Suprapubic skin (tissue), 4 donors: ENCODE measurements at regions not wholly inside any gene's neighbourhood (a gene's known extent, or its start where the extent isn't known, plus 50 kb on each side); places are given as distances from the start of the nearest gene placed in this dataset.

Experiments used
- DNase-seq, 2 donors: peaks; one replicate each; pipeline ENCODE4 v3.0.0-alpha.2; 2019; ENCODE audit warnings: low spot score in 2 of 2
- H3K27ac ChIP-seq: fragments of 200-600 bp; sonication (generic); one replicate; pipeline ENCODE4 v1.5.1; 2019
- H3K27me3 ChIP-seq: fragments of 200-600 bp; sonication (generic); one replicate; pipeline ENCODE4 v1.5.1; 2019
- H3K36me3 ChIP-seq: fragments of 200-600 bp; sonication (generic); one replicate; pipeline ENCODE4 v1.5.1; 2019
- H3K4me1 ChIP-seq: fragments of 200-600 bp; sonication (generic); one replicate; pipeline ENCODE4 v1.5.1; 2019
- H3K4me3 ChIP-seq: fragments of 200-600 bp; sonication (generic); one replicate; pipeline ENCODE4 v1.5.1; 2019; ENCODE audit warnings: mild to moderate bottlenecking
- H3K9me3 ChIP-seq: fragments of 200-600 bp; sonication (generic); one replicate; pipeline ENCODE4 v1.5.1; 2019
- CTCF ChIP-seq, 2 donors: fragments of 200-600 bp in 1 of 2; fragments of 450-650 bp in 1 of 2; sonication (generic) in 1 of 2; IDR thresholded peaks; one replicate each; pipeline ENCODE4 v1.5.1; 2016 to 2019; ENCODE audit warnings: antibody characterized with exemption in 2 of 2, mild to moderate bottlenecking in 1 of 2, moderate library complexity in 1 of 2
- EP300 ChIP-seq: sonication (generic); formaldehyde crosslinking; IDR thresholded peaks from one replicate; pipeline ENCODE4 v1.6.1; 2017; ENCODE audit warnings: antibody characterized with exemption
- POLR2A ChIP-seq, 2 donors: fragments of 450-650 bp; IDR thresholded peaks; one replicate each; pipeline ENCODE4 v1.6.1; 2017; ENCODE audit warnings: antibody characterized with exemption in 2 of 2, mild to moderate bottlenecking in 2 of 2, moderate library complexity in 2 of 2
- POLR2AphosphoS5 ChIP-seq, 3 donors: sonication (generic); formaldehyde crosslinking; IDR thresholded peaks; one replicate each; pipeline ENCODE4 v1.6.1; 2017; ENCODE audit warnings: antibody characterized with exemption in 3 of 3
- WGBS: methylation state at CpG from one replicate; pipeline ENCODE4 v1.1.5; 2018; 5-methylcytosine and 5-hydroxymethylcytosine counted together

GRCh38 chr13:69155136-69155535 lies 952.5 kb upstream of the ATXN8OS start:
- no peak for TF ChIP-seq CTCF (IDR thresholded peaks at IDR 0.05)
- TF ChIP-seq POLR2AphosphoS5 (IDR thresholded peaks at IDR 0.05) = no peak
- no peak for TF ChIP-seq EP300
- TF ChIP-seq POLR2A (IDR thresholded peaks at IDR 0.05) = no peak
- 64% methylated on average over 2 of the region's 2 CpGs for WGBS
- Histone ChIP-seq H3K4me3 (no peak overlapping the region), H3K4me1 (no peaks in the 10 kb centered on the region), H3K36me3 (no peaks in the 10 kb centered on the region), H3K9me3 (no peaks in the 10 kb centered on the region), H3K27me3 (no peaks in the 10 kb centered on the region), H3K27ac (no peak overlapping the region)
- DNase-seq = no peak

DNA sequence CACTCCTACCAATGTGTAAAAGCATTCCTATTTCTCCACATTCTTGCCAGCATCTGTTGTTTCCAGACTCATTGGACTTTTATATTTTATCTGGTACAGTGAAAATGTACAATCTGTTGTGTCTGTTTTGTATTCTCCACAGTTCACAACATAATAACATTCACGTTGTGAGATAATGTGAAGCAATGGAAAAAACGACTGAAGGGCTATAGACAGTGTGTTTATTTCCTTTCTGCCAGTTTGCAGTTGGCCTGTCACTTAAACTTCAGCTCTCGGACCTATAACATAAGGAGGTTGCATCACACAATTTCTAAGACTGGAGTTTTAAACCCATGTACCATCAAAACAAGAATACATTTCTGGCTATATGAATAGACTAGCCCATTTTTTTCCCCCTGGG lies 965.5 kb upstream of the ATXN8OS start:
- Histone ChIP-seq H3K4me3 (no peak overlapping the region), H3K9me3 (peaks cover 3% of the 10 kb centered on the region), H3K4me1 (no peaks in the 10 kb centered on the region), H3K27ac (no peak overlapping the region), H3K36me3 (no peaks in the 10 kb centered on the region), H3K27me3 (no peaks in the 10 kb centered on the region)
- TF ChIP-seq POLR2AphosphoS5 (IDR thresholded peaks at IDR 0.05) (no peak), CTCF (IDR thresholded peaks at IDR 0.05) (no peak), POLR2A (IDR thresholded peaks at IDR 0.05) (no peak), EP300 (no peak)
- no peak for DNase-seq
- 63% methylated on average over 3 of the region's 3 CpGs for WGBS

DNA sequence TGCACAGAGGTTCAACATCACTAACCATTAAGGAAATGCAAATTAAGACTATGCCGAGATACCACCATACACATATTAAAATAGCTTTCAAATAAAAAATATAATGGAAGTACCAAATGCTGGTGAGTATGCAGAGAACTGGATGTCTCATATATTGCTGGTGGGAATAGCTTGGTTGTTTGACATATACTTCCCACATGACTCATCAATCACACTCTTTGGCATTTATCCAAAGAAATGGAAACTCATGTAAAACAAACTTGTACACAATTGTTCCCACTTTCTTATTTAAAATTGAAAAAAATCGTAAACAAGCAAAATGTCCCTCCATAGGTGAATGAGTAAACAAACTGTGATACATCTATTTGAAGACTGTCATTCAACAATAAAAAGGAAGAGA lies 982.6 kb upstream of the ATXN8OS start:
- no peak for TF ChIP-seq EP300
- TF ChIP-seq POLR2AphosphoS5 (IDR thresholded peaks at IDR 0.05) = no peak
- no peak for TF ChIP-seq POLR2A (IDR thresholded peaks at IDR 0.05)
- no peak for TF ChIP-seq CTCF (IDR thresholded peaks at IDR 0.05)
- Histone ChIP-seq H3K4me1 (no peaks in the 10 kb centered on the region), H3K27ac (no peak overlapping the region), H3K4me3 (no peak overlapping the region), H3K9me3 (peaks cover 13% of the 10 kb centered on the region), H3K27me3 (no peaks in the 10 kb centered on the region), H3K36me3 (no peaks in the 10 kb centered on the region)
- DNase-seq = no peak
- 92% methylated on average over 2 of the region's 2 CpGs for WGBS

DNA sequence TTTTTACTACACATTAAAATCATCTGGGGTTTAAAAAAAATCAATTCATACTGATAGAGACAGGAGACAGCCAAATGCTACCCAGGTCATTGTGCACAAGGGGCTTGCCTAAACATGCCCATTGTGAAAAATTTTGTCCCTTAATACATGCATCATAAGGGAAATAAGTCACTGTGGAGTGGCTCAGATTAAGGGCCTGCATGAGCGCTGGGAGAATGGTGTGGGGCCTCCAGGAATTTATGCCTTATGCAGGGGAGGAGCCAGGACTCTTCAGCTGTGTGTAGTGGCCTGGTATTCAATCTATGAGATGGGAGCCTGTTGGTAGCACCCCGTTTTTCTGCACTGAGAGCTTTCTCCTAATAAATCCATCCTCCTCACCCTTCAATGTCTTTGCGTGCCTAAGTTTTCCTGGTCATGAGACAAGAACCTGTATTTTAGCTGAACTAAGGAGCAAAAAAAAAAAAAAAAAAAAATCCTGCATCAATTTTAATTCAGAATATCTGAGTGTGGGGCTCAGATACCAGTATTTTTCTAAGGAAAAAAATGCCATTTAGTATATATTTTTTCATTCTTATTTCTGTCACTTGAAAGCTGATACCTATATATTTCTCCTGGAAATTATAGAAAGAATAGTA lies 997.6 kb upstream of the ATXN8OS start:
- WGBS = 82% methylated on average over 3 of the region's 3 CpGs
- H3K4me3 ChIP-seq = no peak overlapping the region
- H3K27me3 ChIP-seq = no peaks in the 10 kb centered on the region
- H3K36me3 ChIP-seq = no peaks in the 10 kb centered on the region
- no peaks in the 10 kb centered on the region for H3K4me1 ChIP-seq
- DNase-seq = no peak
- no peaks in the 10 kb centered on the region for H3K9me3 ChIP-seq
- TF ChIP-seq CTCF (IDR thresholded peaks at IDR 0.05) (no peak), POLR2A (IDR thresholded peaks at IDR 0.05) (no peak), POLR2AphosphoS5 (IDR thresholded peaks at IDR 0.05) (no peak), EP300 (no peak)
- H3K27ac ChIP-seq = no peak overlapping the region

DNA sequence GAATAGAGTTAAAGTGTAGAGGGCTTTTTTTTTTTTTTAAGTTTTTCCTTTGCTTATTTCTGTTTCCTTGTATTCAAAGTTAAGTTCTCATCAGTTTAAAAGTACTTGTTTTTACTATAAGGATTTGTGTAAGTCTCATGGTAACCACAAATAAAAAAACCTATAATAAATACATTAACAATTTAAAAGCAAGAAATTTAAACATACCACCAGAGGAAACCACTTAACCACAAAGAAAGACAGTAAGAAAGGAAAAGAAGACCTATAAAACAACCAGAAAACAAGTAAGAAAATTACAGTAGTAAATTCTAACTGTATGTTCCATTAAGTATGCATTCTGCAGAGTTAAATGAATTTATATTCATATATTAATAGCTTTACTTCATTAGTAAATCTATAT lies 999.1 kb upstream of the ATXN8OS start:
- DNase-seq = no peak
- Histone ChIP-seq H3K27me3 (no peaks in the 10 kb centered on the region), H3K27ac (no peak overlapping the region), H3K9me3 (no peaks in the 10 kb centered on the region), H3K36me3 (no peaks in the 10 kb centered on the region), H3K4me1 (no peaks in the 10 kb centered on the region), H3K4me3 (no peak overlapping the region)
- no peak for TF ChIP-seq POLR2AphosphoS5 (IDR thresholded peaks at IDR 0.05)
- no peak for TF ChIP-seq EP300
- no peak for TF ChIP-seq CTCF (IDR thresholded peaks at IDR 0.05)
